Trophoblast cell (in vitro differentiated cells and primary cell): ENCODE measurements at regions not wholly inside any gene's neighbourhood (a gene's known extent, or its start where the extent isn't known, plus 50 kb on each side); places are given as distances from the start of the nearest gene placed in this dataset.
A peak's percentile ranks its signal among the peaks of the same experiment; 100 is the strongest.

Experiments
- DNase-seq, 2 donors: peaks; one replicate each; pipeline ENCODE4 v3.0.0-alpha.2; 2016
- H2AFZ ChIP-seq: 2 replicates; pipeline ENCODE4 v1.6.1; 2013; ENCODE audit warnings: low read length, moderate library complexity, mild to moderate bottlenecking; ENCODE audit not compliant: insufficient read depth, poor library complexity
- H2AK5ac ChIP-seq: 2 replicates; pipeline ENCODE4 v1.6.1; 2013; ENCODE audit warnings: mild to moderate bottlenecking, low read length
- H2BK120ac ChIP-seq: 2 replicates; pipeline ENCODE4 v1.6.1; 2013; ENCODE audit warnings: low read length, mild to moderate bottlenecking, moderate library complexity; ENCODE audit not compliant: insufficient read depth, poor library complexity
- H2BK12ac ChIP-seq: 2 replicates; pipeline ENCODE4 v1.6.1; 2013; ENCODE audit warnings: mild to moderate bottlenecking, low read length, moderate library complexity
- H2BK5ac ChIP-seq: 2 replicates; pipeline ENCODE4 v1.6.1; 2013; ENCODE audit warnings: low read length, low read depth, moderate library complexity, mild to moderate bottlenecking; ENCODE audit not compliant: poor library complexity
- H3K14ac ChIP-seq: 2 replicates; pipeline ENCODE4 v1.6.1; 2013; ENCODE audit warnings: mild to moderate bottlenecking, low read length
- H3K18ac ChIP-seq: 2 replicates; pipeline ENCODE4 v1.6.1; 2013; ENCODE audit warnings: mild to moderate bottlenecking, low read length
- H3K23ac ChIP-seq: 2 replicates; pipeline ENCODE4 v1.6.1; 2013; ENCODE audit warnings: low read length
- H3K27ac ChIP-seq: 2 replicates; pipeline ENCODE4 v1.5.1; 2013; ENCODE audit warnings: low read depth, mild to moderate bottlenecking, inconsistent platforms, low read length, moderate library complexity
- H3K27me3 ChIP-seq: 2 replicates; pipeline ENCODE4 v1.6.1; 2013; ENCODE audit warnings: inconsistent platforms, mild to moderate bottlenecking, low read length, moderate library complexity; ENCODE audit not compliant: insufficient read depth
- H3K36me3 ChIP-seq, 2 experiments: 1 replicate in 1 of 2; 2 replicates in 1 of 2; pipeline ENCODE4 v1.6.1; 2013; ENCODE audit warnings: low read length in 2 of 2, mild to moderate bottlenecking in 2 of 2, moderate library complexity in 1 of 2; ENCODE audit not compliant: insufficient read depth in 2 of 2, control insufficient read depth in 1 of 2
- H3K4ac ChIP-seq: 2 replicates; pipeline ENCODE4 v1.6.1; 2013; ENCODE audit warnings: low read depth, mild to moderate bottlenecking, low read length, moderate library complexity
- H3K4me1 ChIP-seq, 2 experiments: 1 replicate in 1 of 2; 2 replicates in 1 of 2; pipeline ENCODE4 v1.6.1; 2013; ENCODE audit warnings: low read length in 2 of 2, mild to moderate bottlenecking in 2 of 2, moderate library complexity in 1 of 2; ENCODE audit not compliant: insufficient read depth in 2 of 2, control insufficient read depth in 1 of 2
- H3K4me2 ChIP-seq: 2 replicates; pipeline ENCODE4 v1.6.1; 2013; ENCODE audit warnings: inconsistent platforms, mild to moderate bottlenecking, low read length, moderate library complexity
- H3K4me3 ChIP-seq: 2 replicates; pipeline ENCODE4 v1.5.1; 2013; ENCODE audit warnings: mild to moderate bottlenecking, low read depth, low read length, inconsistent platforms
- H3K79me1 ChIP-seq: one replicate; pipeline ENCODE4 v1.6.1; 2013; ENCODE audit warnings: low read length
- H3K79me2 ChIP-seq: 2 replicates; pipeline ENCODE4 v1.6.1; 2013; ENCODE audit warnings: low read length, mild to moderate bottlenecking; ENCODE audit not compliant: control insufficient read depth, insufficient read depth, poor library complexity
- H3K9ac ChIP-seq: 2 replicates; pipeline ENCODE4 v1.6.1; 2013; ENCODE audit warnings: mild to moderate bottlenecking, low read length
- H3K9me3 ChIP-seq: 2 replicates; pipeline ENCODE4 v1.6.1; 2013; ENCODE audit warnings: low read depth, mild to moderate bottlenecking, control low read depth, inconsistent platforms, low read length; ENCODE audit not compliant: insufficient read depth
- H4K12ac ChIP-seq: 2 replicates; pipeline ENCODE4 v1.6.1; 2013; ENCODE audit warnings: low read depth, mild to moderate bottlenecking, low read length, moderate library complexity
- H4K8ac ChIP-seq: 2 replicates; pipeline ENCODE4 v1.6.1; 2013; ENCODE audit warnings: low read depth, mild to moderate bottlenecking, low read length, moderate library complexity
- H4K91ac ChIP-seq: one replicate; pipeline ENCODE4 v1.6.1; 2013; ENCODE audit warnings: low read depth, mild to moderate bottlenecking, low read length, moderate library complexity
- WGBS: extraction: QIAGEN DNeasy Blood & Tissue Kit; methylation state at CpG from one replicate; pipeline ENCODE4 v1.1.7; 2013; ENCODE audit warnings: missing lambda C conversion rate; ENCODE audit not compliant: insufficient read length, insufficient coverage; ENCODE audit errors: extremely low coverage; 5-methylcytosine and 5-hydroxymethylcytosine counted together

DNA sequence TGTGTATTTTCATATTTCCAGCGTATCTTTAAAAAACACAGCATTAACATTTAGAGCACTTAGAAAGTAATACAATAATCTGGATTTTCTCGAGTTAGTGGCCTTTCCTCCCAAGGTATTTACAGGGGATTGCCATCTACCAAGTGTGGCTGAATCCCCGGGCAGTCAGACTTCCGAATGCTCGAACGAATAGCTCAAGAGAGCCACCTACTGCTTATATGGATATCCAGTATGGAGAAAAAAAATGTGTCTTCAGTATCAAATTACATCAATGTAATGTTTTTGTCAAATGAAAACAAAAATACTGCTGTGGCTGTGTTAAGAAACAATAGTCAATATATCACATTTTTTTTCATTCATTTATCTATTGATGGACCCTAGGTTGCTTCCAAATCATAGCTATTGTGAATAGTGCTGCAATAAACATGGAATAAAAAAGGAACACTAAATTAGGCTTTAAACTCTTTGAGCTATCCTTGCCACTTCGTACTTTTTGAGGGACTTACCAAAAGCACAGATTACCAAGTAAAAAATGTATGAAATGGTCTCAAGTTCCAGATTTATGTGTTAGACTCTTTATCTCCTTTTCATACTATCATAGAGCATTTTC lies 654.5 kb upstream of the PTCHD4 start:
- H2AFZ ChIP-seq: no peak overlapping the region
- H3K79me1 ChIP-seq: no peaks in the 10 kb centered on the region
- H2BK120ac ChIP-seq: no peak overlapping the region
- no peak overlapping the region for H3K14ac ChIP-seq
- H3K4ac ChIP-seq: no peak overlapping the region
- no peak overlapping the region for H3K4me3 ChIP-seq
- WGBS: no CpG with 5 or more reads among the region's 7 CpGs
- H3K18ac ChIP-seq: no peak overlapping the region
- no peaks in the 10 kb centered on the region for H3K4me1 ChIP-seq
- H4K8ac ChIP-seq: no peak overlapping the region
- no peak overlapping the region for H4K91ac ChIP-seq
- no peak overlapping the region for H4K12ac ChIP-seq
- H3K36me3 ChIP-seq: no peaks in the 10 kb centered on the region
- H2AK5ac ChIP-seq: no peak overlapping the region
- H2BK12ac ChIP-seq: no peak overlapping the region
- H3K4me2 ChIP-seq: no peak overlapping the region
- DNase-seq: peak; percentile 13 to 59
- H3K9me3 ChIP-seq: no peaks in the 10 kb centered on the region
- H3K27me3 ChIP-seq: no peaks in the 10 kb centered on the region
- H3K23ac ChIP-seq: no peak overlapping the region
- H2BK5ac ChIP-seq: no peak overlapping the region
- H3K9ac ChIP-seq: no peak overlapping the region
- no peaks in the 10 kb centered on the region for H3K79me2 ChIP-seq
- H3K27ac ChIP-seq: no peak overlapping the region

- Histone ChIP-seq H4K8ac (no peak overlapping the region), H3K27me3 (no peaks in the 10 kb centered on the region), H3K4me1 (no peaks in the 10 kb centered on the region), H3K79me1 (no peaks in the 10 kb centered on the region), H2BK120ac (no peak overlapping the region), H2BK12ac (no peak overlapping the region), H3K27ac (no peak overlapping the region), H4K91ac (no peak overlapping the region), H3K4me2 (no peak overlapping the region), H3K36me3 (no peaks in the 10 kb centered on the region), H4K12ac (no peak overlapping the region), H2AK5ac (no peak overlapping the region), H3K14ac (no peak overlapping the region), H3K79me2 (no peaks in the 10 kb centered on the region), H3K4me3 (no peak overlapping the region), H3K9ac (no peak overlapping the region), H3K23ac (no peak overlapping the region), H3K4ac (no peak overlapping the region), H2AFZ (no peak overlapping the region), H2BK5ac (no peak overlapping the region), H3K18ac (no peak overlapping the region), H3K9me3 (no peaks in the 10 kb centered on the region)
- no peak for DNase-seq
- WGBS: no CpG with 5 or more reads among the region's 6 CpGs
Measured at GRCh38 chr6:48764286-48765044, 653.5 kb upstream of the PTCHD4 start.

DNA sequence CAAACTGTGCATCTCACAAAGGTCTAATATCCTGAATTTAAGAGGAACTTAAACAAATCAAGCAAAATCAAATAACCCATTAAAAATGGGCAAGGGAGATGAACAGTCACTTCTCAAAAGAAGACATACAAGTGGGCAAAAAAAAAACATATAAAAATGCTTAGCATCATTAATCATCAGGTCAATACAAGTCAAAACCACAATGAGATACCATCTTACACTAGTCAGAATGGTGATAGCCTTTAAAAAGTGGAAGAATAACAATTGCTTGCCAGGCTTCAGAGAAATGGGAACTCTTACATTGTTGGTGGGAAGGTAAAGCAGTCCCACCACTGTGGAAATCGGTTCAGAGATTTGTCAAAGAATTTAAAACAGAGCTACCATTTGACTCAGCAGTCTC lies 646.7 kb upstream of the PTCHD4 start:
- Histone ChIP-seq H2BK5ac (no peak overlapping the region), H3K23ac (no peak overlapping the region), H4K12ac (no peak overlapping the region), H3K4me1 (no peaks in the 10 kb centered on the region), H3K27me3 (no peaks in the 10 kb centered on the region), H4K8ac (no peak overlapping the region), H3K9ac (no peak overlapping the region), H3K4ac (no peak overlapping the region), H3K79me2 (no peaks in the 10 kb centered on the region), H3K4me3 (no peak overlapping the region), H4K91ac (no peak overlapping the region), H3K27ac (no peak overlapping the region), H2AK5ac (no peak overlapping the region), H3K18ac (no peak overlapping the region), H3K9me3 (no peaks in the 10 kb centered on the region), H3K14ac (no peak overlapping the region), H3K36me3 (no peaks in the 10 kb centered on the region), H2BK120ac (no peak overlapping the region), H2BK12ac (no peak overlapping the region), H3K79me1 (no peaks in the 10 kb centered on the region), H3K4me2 (no peak overlapping the region), H2AFZ (no peak overlapping the region)
- WGBS: no CpG with 5 or more reads among the region's 1 CpG
- DNase-seq: no peak

GRCh38 chr6:48755315-48755714 lies 644.3 kb upstream of the PTCHD4 start:
- Histone ChIP-seq H3K79me2 (no peaks in the 10 kb centered on the region), H2BK12ac (no peak overlapping the region), H3K4me3 (no peak overlapping the region), H2AFZ (no peak overlapping the region), H3K9ac (no peak overlapping the region), H4K12ac (no peak overlapping the region), H4K91ac (no peak overlapping the region), H3K18ac (no peak overlapping the region), H3K79me1 (no peaks in the 10 kb centered on the region), H3K4me2 (no peak overlapping the region), H3K9me3 (no peaks in the 10 kb centered on the region), H2AK5ac (no peak overlapping the region), H3K23ac (no peak overlapping the region), H3K4me1 (no peaks in the 10 kb centered on the region), H2BK120ac (no peak overlapping the region), H3K36me3 (no peaks in the 10 kb centered on the region), H3K4ac (no peak overlapping the region), H4K8ac (no peak overlapping the region), H2BK5ac (no peak overlapping the region), H3K27ac (no peak overlapping the region), H3K27me3 (no peaks in the 10 kb centered on the region), H3K14ac (no peak overlapping the region)
- no peak for DNase-seq
- WGBS: no CpG with 5 or more reads among the region's 3 CpGs
